HCT116 (cell line): ENCODE measurements at regions not wholly inside any gene's neighbourhood (a gene's known extent, or its start where the extent isn't known, plus 50 kb on each side); places are given as distances from the start of the nearest gene placed in this dataset.

Experiments
- ATAC-seq: fragments of 200-7000 bp; cut with Tn5 transposase; 2 replicates; pipeline ENCODE4 v1.9.1; 2020; ENCODE audit warnings: mild to moderate bottlenecking, moderate library complexity
- BruUV-seq: library from RNA; stranded (reverse); fragments of 400-500 nt; replicated peaks from 2 replicates; lab custom pipeline; 2021; lab: Mats Ljungman, UMichigan
- CTCF ChIA-PET: fragments of 300-600 bp; sonication (Branson Sonifier 250); formaldehyde crosslinking; loops from one replicate; lab custom pipeline; 2021; ENCODE audit warnings: antibody characterized with exemption; lab: Charles Lee
- POLR2A ChIA-PET: fragments of 300-600, 350-600 bp; sonication (Branson Sonifier 250); formaldehyde crosslinking; loops from one replicate; lab custom pipeline; 2021; ENCODE audit warnings: antibody characterized with exemption; lab: Charles Lee
- RAD21 ChIA-PET, 2 experiments: fragments of 300-600 bp; sonication (Branson Sonifier 250); formaldehyde crosslinking; loops; one replicate each; lab custom pipeline; 2023; ENCODE audit warnings: low total read pairs in 2 of 2; ENCODE audit not compliant: uncharacterized antibody in 2 of 2, unreplicated experiment in 2 of 2, low non-redundant PET in 1 of 2; lab: Charles Lee
- DNase-seq: peaks from one replicate; pipeline ENCODE4 v3.0.0-alpha.2; 2010; ENCODE audit warnings: low read depth, low spot score
- H2AFZ ChIP-seq: fragments of 200-600 bp; shearing (Covaris generic), sonication (generic); 2 replicates; pipeline ENCODE4 v1.6.1; 2017; ENCODE audit warnings: low read depth, mixed run types, mixed read lengths, antibody characterized with exemption, low read length; ENCODE audit not compliant: poor library complexity, severe bottlenecking
- H3K27ac ChIP-seq: 2 replicates; pipeline ENCODE4 v1.5.1; 2012; ENCODE audit warnings: low read depth, low read length
- H3K27me3 ChIP-seq: fragments of 200-600 bp; sonication (generic); 2 replicates; pipeline ENCODE4 v1.6.1; 2016; ENCODE audit warnings: mixed run types, low read length, mixed read lengths; ENCODE audit not compliant: insufficient read depth
- H3K36me3 ChIP-seq, 2 experiments: fragments of 200-500 bp in 1 of 2; fragments of 200-600 bp in 1 of 2; sonication (Bioruptor generic) in 1 of 2; sonication (generic) in 1 of 2; 2 replicates each; pipeline versions ENCODE4 v1.5.1 to v1.6.1; 2014 to 2016; ENCODE audit warnings: low read length in 2 of 2, inconsistent platforms in 1 of 2, mixed read lengths in 1 of 2, mixed run types in 1 of 2; ENCODE audit not compliant: insufficient read depth in 2 of 2, control insufficient read depth in 1 of 2
- H3K4me1 ChIP-seq, 2 experiments: fragments of 200-600 bp in 1 of 2; sonication (generic) in 1 of 2; 2 replicates each; pipeline versions ENCODE4 v1.5.1 to v1.6.1; 2012 to 2017; ENCODE audit warnings: low read length in 2 of 2, inconsistent platforms in 1 of 2, mild to moderate bottlenecking in 1 of 2, mixed read lengths in 1 of 2, mixed run types in 1 of 2, moderate library complexity in 1 of 2; ENCODE audit not compliant: insufficient read depth in 2 of 2, control insufficient read depth in 1 of 2
- H3K4me2 ChIP-seq: fragments of 200-600 bp; sonication (generic); 2 replicates; pipeline ENCODE4 v1.6.1; 2017; ENCODE audit warnings: mixed run types, low read length, mixed read lengths
- H3K4me3 ChIP-seq, 2 experiments: fragments of 200-600 bp in 1 of 2; sonication (generic) in 1 of 2; replicated peaks in 1 of 2; 2 replicates each; pipeline ENCODE4 v1.5.1; 2011 to 2016; ENCODE audit warnings: low read length in 2 of 2, control low read depth in 1 of 2, low read depth in 1 of 2, mild to moderate bottlenecking in 1 of 2, mixed read lengths in 1 of 2, mixed run types in 1 of 2
- H3K79me2 ChIP-seq: fragments of 200-600 bp; sonication (generic); 2 replicates; pipeline ENCODE4 v1.6.1; 2017; ENCODE audit warnings: mild to moderate bottlenecking, mixed run types, low read length, moderate library complexity, mixed read lengths; ENCODE audit not compliant: insufficient read depth
- H3K9ac ChIP-seq: fragments of 200-600 bp; sonication (generic); 2 replicates; pipeline ENCODE4 v1.6.1; 2016; ENCODE audit warnings: low read length, mixed read lengths
- H3K9me2 ChIP-seq: fragments of 200-600 bp; sonication (generic), shearing (Covaris generic); 2 replicates; pipeline ENCODE4 v1.6.1; 2017; ENCODE audit warnings: mixed run types, mild to moderate bottlenecking, moderate library complexity; ENCODE audit not compliant: insufficient read depth
- H3K9me3 ChIP-seq, 2 experiments: fragments of 200-500 bp in 1 of 2; fragments of 200-600 bp in 1 of 2; sonication (Bioruptor generic) in 1 of 2; sonication (generic) in 1 of 2; 2 replicates each; pipeline ENCODE4 v1.6.1; 2014 to 2017; ENCODE audit warnings: low read length in 2 of 2, mixed read lengths in 2 of 2, inconsistent platforms in 1 of 2, low read depth in 1 of 2, mild to moderate bottlenecking in 1 of 2, mixed run types in 1 of 2, moderate library complexity in 1 of 2; ENCODE audit not compliant: control insufficient read depth in 1 of 2, insufficient read depth in 1 of 2
- H4K20me1 ChIP-seq: fragments of 200-600 bp; sonication (generic), shearing (Covaris generic); 2 replicates; pipeline ENCODE4 v1.6.1; 2017; ENCODE audit warnings: mixed run types, mild to moderate bottlenecking, moderate library complexity; ENCODE audit not compliant: insufficient read depth
- ATF3 ChIP-seq: IDR thresholded peaks from 2 replicates; pipeline ENCODE4 v1.6.1; 2012
- CBX3 ChIP-seq: IDR thresholded peaks from 2 replicates; pipeline ENCODE4 v1.6.1; 2012; ENCODE audit warnings: low read depth
- CEBPB ChIP-seq: IDR thresholded peaks from 2 replicates; pipeline ENCODE4 v1.6.1; 2012; ENCODE audit warnings: low read depth
- CTCF ChIP-seq, 3 experiments: fragments of 200-600 bp in 1 of 3; sonication (generic) in 1 of 3; IDR thresholded peaks in 2 of 3; conservative IDR thresholded peaks in 1 of 3; 2 replicates each; pipeline ENCODE4 v1.5.1; 2012 to 2017; ENCODE audit warnings: low read depth in 2 of 3, low read length in 2 of 3, antibody characterized with exemption in 1 of 3, borderline replicate concordance in 1 of 3, control low read depth in 1 of 3, mild to moderate bottlenecking in 1 of 3, mixed read lengths in 1 of 3, mixed run types in 1 of 3, moderate library complexity in 1 of 3; ENCODE audit not compliant: insufficient read depth in 1 of 3
- EGR1 ChIP-seq: IDR thresholded peaks from 2 replicates; pipeline ENCODE4 v1.6.1; 2012; ENCODE audit warnings: low read depth
- EZH2 ChIP-seq: fragments of 200-600 bp; sonication (generic); IDR thresholded peaks from 2 replicates; pipeline ENCODE4 v1.6.1; 2017; ENCODE audit warnings: antibody characterized with exemption, mixed run types
- JUND ChIP-seq: IDR thresholded peaks from 2 replicates; pipeline ENCODE4 v1.6.1; 2012
- POLR2A ChIP-seq: IDR thresholded peaks from 2 replicates; pipeline ENCODE4 v1.7.0; 2011; ENCODE audit warnings: borderline replicate concordance; ENCODE audit not compliant: insufficient read depth, insufficient read length; ENCODE audit errors: extremely low read depth
- POLR2AphosphoS5 ChIP-seq: IDR thresholded peaks from 2 replicates; pipeline ENCODE4 v1.6.1; 2011; ENCODE audit warnings: mild to moderate bottlenecking, low read depth, low read length, moderate library complexity
- RAD21 ChIP-seq: IDR thresholded peaks from 2 replicates; pipeline ENCODE4 v1.6.1; 2012; ENCODE audit warnings: low read depth, mild to moderate bottlenecking
- REST ChIP-seq: IDR thresholded peaks from 2 replicates; pipeline ENCODE4 v1.6.1; 2012; ENCODE audit warnings: low read depth
- YY1 ChIP-seq: IDR thresholded peaks from 2 replicates; pipeline ENCODE4 v1.6.1; 2011; ENCODE audit warnings: low read length, low read depth, moderate library complexity, mild to moderate bottlenecking; ENCODE audit not compliant: insufficient replicate concordance; ENCODE audit errors: extremely low read depth
- ZFX ChIP-seq: fragments of 450-650 bp; IDR thresholded peaks from 2 replicates; pipeline ENCODE4 v1.6.1; 2017
- ZNF274 ChIP-seq: fragments of 200-500 bp; sonication (Bioruptor generic); IDR thresholded peaks from 2 replicates; pipeline ENCODE4 v1.6.1; 2014; ENCODE audit warnings: mild to moderate bottlenecking, low read depth, low read length, inconsistent platforms
- intact Hi-C: fragments of 100-400 bp; cut with micrococcal nuclease; formaldehyde crosslinking; loops from 2 replicates; pipeline ENCODE4 v1.10.0; 2022

- Histone ChIP-seq H3K4me1 (no peaks in the 10 kb centered on the region), H2AFZ (no peak overlapping the region), H3K79me2 (no peaks in the 10 kb centered on the region), H3K9ac (no peak overlapping the region), H4K20me1 (no peaks in the 10 kb centered on the region), H3K9me3 (no peaks in the 10 kb centered on the region), H3K4me3 (no peak overlapping the region), H3K4me2 (no peak overlapping the region), H3K36me3 (no peaks in the 10 kb centered on the region), H3K27me3 (no peaks in the 10 kb centered on the region), H3K9me2 (no peaks in the 10 kb centered on the region), H3K27ac (no peak overlapping the region)
- ChIA-PET CTCF (interaction anchor here (0.8 to 2.2 kb wide), 3 partner anchors 14 to 32 kb away, joined by 4 to 7 read pairs (median 5); no protein-coding TSS in a partner anchor), RAD21 (no interaction called here), POLR2A (no interaction called here)
- peak; percentile 41 for TF ChIP-seq RAD21
- TF ChIP-seq CTCF (IDR thresholded peaks at IDR 0.05 in 2 of 3, conservative IDR thresholded peaks at IDR 0.05 in 1 of 3; ENCODE audit: borderline replicate concordance in 1 of 3, insufficient read depth in 1 of 3, low read depth in 2 of 3, low read length in 2 of 3): peak; percentile 42 to 82 (median 72); a peak in 5 of 6 replicates
- TF ChIP-seq EGR1: no peak
- intact Hi-C loops: no loop called here
- DNase-seq: peak; percentile 45
- BruUV-seq: no TSS peak
- ATAC-seq: peak; percentile 89
These were observed 88.6 kb upstream of the BCL11A start for GRCh38 chr2:60641811-60642788.

- Histone ChIP-seq H3K4me1 (no peaks in the 10 kb centered on the region), H3K9me2 (no peaks in the 10 kb centered on the region), H3K9me3 (no peaks in the 10 kb centered on the region), H2AFZ (no peak overlapping the region), H3K27ac (no peak overlapping the region), H3K27me3 (peaks cover 9% of the 10 kb centered on the region; the same call in 1 of the 2 replicates), H3K79me2 (no peaks in the 10 kb centered on the region), H3K4me2 (no peak overlapping the region), H3K9ac (no peak overlapping the region), H3K4me3 (no peak overlapping the region), H3K36me3 (no peaks in the 10 kb centered on the region), H4K20me1 (no peaks in the 10 kb centered on the region)
- ChIA-PET RAD21 (no interaction called here), CTCF (interaction anchor here (0.7 to 1.3 kb wide), 5 partner anchors 9 to 62 kb away, joined by 3 to 4 read pairs (median 4); no protein-coding TSS in a partner anchor), POLR2A (no interaction called here)
- ATAC-seq: no peak
- BruUV-seq: no TSS peak
- intact Hi-C loops: no loop called here
- no peak for DNase-seq
- TF ChIP-seq CBX3 (no peak), POLR2A (no peak), ZFX (no peak), YY1 (no peak), JUND (no peak), EZH2 (no peak), CEBPB (no peak), ATF3 (no peak), ZNF274 (no peak), RAD21 (no peak), REST (no peak), POLR2AphosphoS5 (no peak)
These were observed 90.3 kb upstream of the BCL11A start for GRCh38 chr2:60643747-60644146.
